ENCODE measurements at regions not wholly inside any gene's neighbourhood (a gene's known extent, or its start where the extent isn't known, plus 50 kb on each side); places are given as distances from the start of the nearest gene placed in this dataset.

DNA sequence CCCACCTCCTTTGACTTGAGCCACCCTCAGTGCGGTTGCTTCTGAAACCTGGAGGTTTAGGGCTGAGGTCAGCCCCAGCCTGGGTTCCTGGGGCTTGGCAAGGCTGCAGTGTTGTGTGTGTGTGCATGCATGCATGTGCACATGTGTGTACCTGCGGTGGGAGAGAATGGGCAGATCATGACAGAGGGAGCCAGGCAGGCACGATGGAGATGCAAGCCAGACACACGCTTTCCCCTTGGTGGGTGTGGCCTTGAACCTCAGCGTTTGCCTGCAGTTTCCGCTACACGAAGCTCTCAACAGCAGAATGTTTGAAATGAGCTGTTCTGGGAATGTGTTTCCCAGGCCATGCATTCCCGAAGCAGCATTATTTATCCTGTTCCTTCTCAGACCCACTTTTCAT, 65.9 kb upstream of the RAPGEF1 start:
- H3K4me3 ChIP-seq (replicated peaks in 1 of 3; ENCODE audit: insufficient read depth in 1 of 3, low read depth in 1 of 3, low read length in 3 of 3): no peak overlapping the region
- POLR2A ChIA-PET: no interaction called here
- CTCF ChIA-PET: interaction anchor here (2.1 kb wide), 1 partner anchor 364 kb away, joined by 6 read pairs; no protein-coding TSS in a partner anchor
- FAIRE-seq (no peak), DNase-seq (ENCODE audit: low read depth, low spot score) (no peak)
- no peaks in the 10 kb centered on the region for H3K9me1 ChIP-seq (replicated peaks; ENCODE audit: control insufficient read depth, extremely low read depth, insufficient read depth, low read length)
- intact Hi-C loops (cut with micrococcal nuclease) (no loop called here), dilution Hi-C loops (cut with MboI; ENCODE audit: extremely low pct_ligation_motif_present, low sequenced_read_pairs) (loop anchor here (10.0 to 25.0 kb wide), 2 partner anchors 89 to 306 kb away; no protein-coding TSS in a partner anchor)
- no TSS peak for BruUV-seq (replicated peaks)
- no peak overlapping the region for H3K4me2 ChIP-seq (ENCODE audit: insufficient read depth, low read length)
- H3K79me2 ChIP-seq (ENCODE audit: control insufficient read depth, insufficient read depth, low read length): no peaks in the 10 kb centered on the region
- no peaks in the 10 kb centered on the region for H3K36me3 ChIP-seq (ENCODE audit: control insufficient read depth in 2 of 2, extremely low read depth in 1 of 2, insufficient read depth in 2 of 2, low read length in 2 of 2)
- H3K4me1 ChIP-seq (ENCODE audit: control insufficient read depth, extremely low read depth, insufficient read depth, low read length): no peaks in the 10 kb centered on the region
- H4K20me1 ChIP-seq (replicated peaks; ENCODE audit: control insufficient read depth, extremely low read depth, insufficient read depth, low read length): no peaks in the 10 kb centered on the region
- no peak overlapping the region for H2AFZ ChIP-seq (ENCODE audit: low read depth, low read length)
- no peak for TF ChIP-seq POLR2AphosphoS5 (IDR thresholded peaks at IDR 0.05; ENCODE audit: insufficient read depth, low read depth, low read length)
- no peak for TF ChIP-seq MYC (IDR thresholded peaks at IDR 0.05; ENCODE audit: low read depth, low read length)
- no peak for TF ChIP-seq POLR2A (IDR thresholded peaks at IDR 0.05; ENCODE audit: low read depth, low read length)
- no peak for TF ChIP-seq EZH2 (IDR thresholded peaks at IDR 0.05; ENCODE audit: borderline replicate concordance, low read depth, low read length, severe bottlenecking)
- TF ChIP-seq, protein P1, sequence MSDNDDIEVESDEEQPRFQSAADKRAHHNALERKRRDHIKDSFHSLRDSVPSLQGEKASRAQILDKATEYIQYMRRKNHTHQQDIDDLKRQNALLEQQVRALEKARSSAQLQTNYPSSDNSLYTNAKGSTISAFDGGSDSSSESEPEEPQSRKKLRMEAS (IDR thresholded peaks at IDR 0.05; ENCODE audit: insufficient read depth, insufficient read length): no peak
- no peak overlapping the region for H3K27ac ChIP-seq (ENCODE audit: insufficient read depth, low read depth, low read length)
- H3K9ac ChIP-seq (replicated peaks; ENCODE audit: extremely low read depth, insufficient read depth, low read length): no peak overlapping the region
- H3K9me3 ChIP-seq (replicated peaks; ENCODE audit: control insufficient read depth, insufficient read depth, low read length): no peaks in the 10 kb centered on the region
- peaks cover 0 to 2% of the 10 kb centered on the region in 2 experiments for H3K27me3 ChIP-seq (ENCODE audit: control insufficient read depth in 2 of 2, insufficient read depth in 2 of 2, low read length in 2 of 2)

GRCh38 chr9:131804826-131805225, 65.0 kb upstream of the RAPGEF1 start:
- no peaks in the 10 kb centered on the region for H3K36me3 ChIP-seq (ENCODE audit: control insufficient read depth in 2 of 2, extremely low read depth in 1 of 2, insufficient read depth in 2 of 2, low read length in 2 of 2)
- peaks cover 0 to 2% of the 10 kb centered on the region in 2 experiments for H3K27me3 ChIP-seq (ENCODE audit: control insufficient read depth in 2 of 2, insufficient read depth in 2 of 2, low read length in 2 of 2)
- BruUV-seq (replicated peaks): no TSS peak
- CTCF ChIA-PET: interaction anchor here (0.9 kb wide), 1 partner anchor 15 kb away, joined by 3 read pairs; no protein-coding TSS in a partner anchor
- H4K20me1 ChIP-seq (replicated peaks; ENCODE audit: control insufficient read depth, extremely low read depth, insufficient read depth, low read length): no peaks in the 10 kb centered on the region
- H3K9me3 ChIP-seq (replicated peaks; ENCODE audit: control insufficient read depth, insufficient read depth, low read length): no peaks in the 10 kb centered on the region
- H3K9ac ChIP-seq (replicated peaks; ENCODE audit: extremely low read depth, insufficient read depth, low read length): no peak overlapping the region
- intact Hi-C loops (cut with micrococcal nuclease): no loop called here
- no peak for FAIRE-seq
- H3K4me3 ChIP-seq (replicated peaks in 1 of 3; ENCODE audit: insufficient read depth in 1 of 3, low read depth in 1 of 3, low read length in 3 of 3): no peak overlapping the region
- POLR2A ChIA-PET: no interaction called here
- TF ChIP-seq GATA2 (IDR thresholded peaks at IDR 0.05; ENCODE audit: insufficient read depth, insufficient read length, low read depth, low read length) (no peak), EZH2 (IDR thresholded peaks at IDR 0.05; ENCODE audit: borderline replicate concordance, low read depth, low read length, severe bottlenecking) (no peak), CTCF (IDR thresholded peaks at IDR 0.05; ENCODE audit: extremely low read depth in 1 of 2, insufficient read depth in 1 of 2, low read depth in 1 of 2, low read length in 2 of 2) (no peak), POLR2A (IDR thresholded peaks at IDR 0.05; ENCODE audit: low read depth, low read length) (no peak), FOS (IDR thresholded peaks at IDR 0.05; ENCODE audit: borderline replicate concordance, insufficient read depth, low read length) (no peak), JUN (IDR thresholded peaks at IDR 0.05; ENCODE audit: borderline replicate concordance, insufficient read depth, insufficient read length, low read depth) (no peak), POLR2AphosphoS5 (IDR thresholded peaks at IDR 0.05; ENCODE audit: insufficient read depth, low read depth, low read length) (no peak), MYC (IDR thresholded peaks at IDR 0.05; ENCODE audit: low read depth, low read length) (no peak)
- TF ChIP-seq, protein P1 (IDR thresholded peaks at IDR 0.05; ENCODE audit: insufficient read depth, insufficient read length): no peak
- H3K27ac ChIP-seq (ENCODE audit: insufficient read depth, low read depth, low read length): no peak overlapping the region
- no peaks in the 10 kb centered on the region for H3K9me1 ChIP-seq (replicated peaks; ENCODE audit: control insufficient read depth, extremely low read depth, insufficient read depth, low read length)
- no peak overlapping the region for H3K4me2 ChIP-seq (ENCODE audit: insufficient read depth, low read length)
- DNase-seq (ENCODE audit: low read depth, low spot score): no peak
- H2AFZ ChIP-seq (ENCODE audit: low read depth, low read length): no peak overlapping the region
- H3K4me1 ChIP-seq (ENCODE audit: control insufficient read depth, extremely low read depth, insufficient read depth, low read length): no peaks in the 10 kb centered on the region
- dilution Hi-C loops (cut with MboI; ENCODE audit: extremely low pct_ligation_motif_present, low sequenced_read_pairs): loop anchor here (10.0 to 25.0 kb wide), 2 partner anchors 90 to 307 kb away; no protein-coding TSS in a partner anchor
- no peaks in the 10 kb centered on the region for H3K79me2 ChIP-seq (ENCODE audit: control insufficient read depth, insufficient read depth, low read length)

Data from endothelial cell of umbilical vein (primary cell).